MM.1S (cell line): ENCODE measurements at regions not wholly inside any gene's neighbourhood (a gene's known extent, or its start where the extent isn't known, plus 50 kb on each side); places are given as distances from the start of the nearest gene placed in this dataset.

ENCODE experiments used
- DNase-seq: peaks from one replicate; pipeline ENCODE4 v3.0.0-alpha.2; 2015
- H2AFZ ChIP-seq: fragments of 300-600 bp; sonication (generic); 2 replicates; pipeline ENCODE4 v1.6.0; 2016; ENCODE audit warnings: antibody characterized with exemption, low read length
- H3F3A ChIP-seq: fragments of 300-600 bp; sonication (generic); 2 replicates; pipeline ENCODE4 v1.6.1; 2016; ENCODE audit warnings: mild to moderate bottlenecking, antibody characterized with exemption, low read length, moderate library complexity, mixed read lengths; ENCODE audit not compliant: insufficient read depth
- H3K27ac ChIP-seq: fragments of 300-600 bp; sonication (generic); 2 replicates; pipeline ENCODE4 v1.5.1; 2016; ENCODE audit warnings: mild to moderate bottlenecking, low read length
- H3K27me3 ChIP-seq: fragments of 300-600 bp; sonication (generic); replicated peaks from 2 replicates; pipeline ENCODE4 v1.6.0; 2016; ENCODE audit warnings: low read length; ENCODE audit not compliant: insufficient read depth
- H3K36me3 ChIP-seq: fragments of 300-600 bp; sonication (generic); replicated peaks from 2 replicates; pipeline ENCODE4 v1.6.1; 2016; ENCODE audit warnings: mild to moderate bottlenecking, low read length, mixed read lengths; ENCODE audit not compliant: insufficient read depth
- H3K4me1 ChIP-seq: fragments of 300-600 bp; sonication (generic); 2 replicates; pipeline ENCODE4 v1.6.1; 2016; ENCODE audit warnings: low read length, mixed read lengths
- H3K4me2 ChIP-seq: fragments of 300-600 bp; sonication (generic); 2 replicates; pipeline ENCODE4 v1.6.0; 2016; ENCODE audit warnings: low read depth, low read length
- H3K4me3 ChIP-seq: fragments of 300-600 bp; sonication (generic); 2 replicates; pipeline ENCODE4 v1.5.1; 2016; ENCODE audit warnings: low read length, mixed read lengths
- H3K79me2 ChIP-seq: fragments of 300-600 bp; sonication (generic); 2 replicates; pipeline ENCODE4 v1.6.1; 2016; ENCODE audit warnings: mixed run types, low read length, mixed read lengths
- H3K9ac ChIP-seq: fragments of 300-600 bp; sonication (generic); 2 replicates; pipeline ENCODE4 v1.6.1; 2016; ENCODE audit warnings: low read length, mixed read lengths
- H3K9me2 ChIP-seq: fragments of 300-600 bp; sonication (generic); replicated peaks from 2 replicates; pipeline ENCODE4 v1.6.1; 2016; ENCODE audit warnings: mild to moderate bottlenecking, low read length, mixed read lengths; ENCODE audit not compliant: insufficient read depth
- H3K9me3 ChIP-seq: fragments of 300-600 bp; sonication (generic); replicated peaks from 2 replicates; pipeline ENCODE4 v1.6.1; 2016; ENCODE audit warnings: mild to moderate bottlenecking, low read length, mixed read lengths; ENCODE audit not compliant: insufficient read depth
- H4K20me1 ChIP-seq: fragments of 300-600 bp; sonication (generic); 2 replicates; pipeline ENCODE4 v1.6.1; 2016; ENCODE audit warnings: mild to moderate bottlenecking, low read length, moderate library complexity, mixed read lengths; ENCODE audit not compliant: insufficient read depth
- CTCF ChIP-seq: fragments of 300-600 bp; sonication (generic); IDR thresholded peaks from 2 replicates; pipeline ENCODE4 v1.5.1; 2016; ENCODE audit warnings: antibody characterized with exemption, low read length, mixed read lengths
- EZH2 ChIP-seq: fragments of 300-600 bp; sonication (generic); optimal IDR thresholded peaks from 2 replicates; pipeline ENCODE3; 2017; ENCODE audit warnings: low read depth, mild to moderate bottlenecking, antibody characterized with exemption, low read length, mixed read lengths
- EZH2phosphoT487 ChIP-seq: fragments of 300-600 bp; sonication (generic); IDR thresholded peaks from 2 replicates; pipeline ENCODE4 v1.6.1; 2018; ENCODE audit warnings: antibody characterized with exemption, low read length

- no peak for TF ChIP-seq CTCF
- no peak for TF ChIP-seq EZH2
- TF ChIP-seq EZH2phosphoT487, result no peak
- no peaks in the 10 kb centered on the region for H3K4me1 ChIP-seq
- H3K9me3 ChIP-seq, result no peaks in the 10 kb centered on the region
- H3K4me2 ChIP-seq, result no peak overlapping the region
- no peak overlapping the region for H3K27ac ChIP-seq
- H3F3A ChIP-seq, result no peaks in the 10 kb centered on the region
- H3K27me3 ChIP-seq, result no peaks in the 10 kb centered on the region
- no peak for DNase-seq
- H3K36me3 ChIP-seq, result no peaks in the 10 kb centered on the region
- no peak overlapping the region for H3K9ac ChIP-seq
- no peaks in the 10 kb centered on the region for H3K9me2 ChIP-seq
- H2AFZ ChIP-seq, result no peak overlapping the region
- no peak overlapping the region for H3K4me3 ChIP-seq
- no peaks in the 10 kb centered on the region for H4K20me1 ChIP-seq
- no peaks in the 10 kb centered on the region for H3K79me2 ChIP-seq
Observed at GRCh38 chr4:83781434-83781833, 245.5 kb downstream of the GPAT3 start.

GRCh38 chr4:83780053-83780733, 244.3 kb downstream of the GPAT3 start:
- no peak for DNase-seq
- no peak overlapping the region for H2AFZ ChIP-seq

GRCh38 chr4:83779103-83780052, 243.5 kb downstream of the GPAT3 start:
- H4K20me1 ChIP-seq, result no peaks in the 10 kb centered on the region
- no peak overlapping the region for H3K27ac ChIP-seq
- no peaks in the 10 kb centered on the region for H3K9me2 ChIP-seq
- H3K4me1 ChIP-seq, result no peaks in the 10 kb centered on the region
- H3K36me3 ChIP-seq, result no peaks in the 10 kb centered on the region
- no peak overlapping the region for H2AFZ ChIP-seq
- H3K27me3 ChIP-seq, result no peaks in the 10 kb centered on the region
- H3K79me2 ChIP-seq, result no peaks in the 10 kb centered on the region
- H3K9ac ChIP-seq, result no peak overlapping the region
- H3F3A ChIP-seq, result no peaks in the 10 kb centered on the region
- H3K9me3 ChIP-seq, result no peaks in the 10 kb centered on the region
- no peak for DNase-seq
- TF ChIP-seq EZH2, result no peak
- no peak for TF ChIP-seq EZH2phosphoT487
- no peak for TF ChIP-seq CTCF
- H3K4me3 ChIP-seq, result no peak overlapping the region
- H3K4me2 ChIP-seq, result no peak overlapping the region

More at GRCh38 chr4:83780053-83780733, 244.3 kb downstream of the GPAT3 start:
- TF ChIP-seq CTCF (no peak), EZH2 (no peak), EZH2phosphoT487 (no peak)
- H3F3A ChIP-seq, result no peaks in the 10 kb centered on the region
- H3K9ac ChIP-seq, result no peak overlapping the region
- H3K4me3 ChIP-seq, result no peak overlapping the region
- no peaks in the 10 kb centered on the region for H3K9me3 ChIP-seq
- H3K4me1 ChIP-seq, result no peaks in the 10 kb centered on the region
- H3K36me3 ChIP-seq, result no peaks in the 10 kb centered on the region
- H4K20me1 ChIP-seq, result no peaks in the 10 kb centered on the region
- H3K27ac ChIP-seq, result no peak overlapping the region
- H3K27me3 ChIP-seq, result no peaks in the 10 kb centered on the region
- no peak overlapping the region for H3K4me2 ChIP-seq
- no peaks in the 10 kb centered on the region for H3K9me2 ChIP-seq
- H3K79me2 ChIP-seq, result no peaks in the 10 kb centered on the region
